ENCODE measurements at regions not wholly inside any gene's neighbourhood (a gene's known extent, or its start where the extent isn't known, plus 50 kb on each side); places are given as distances from the start of the nearest gene placed in this dataset.
"Not testable (repeated sequence)": the region's sequence is repeated elsewhere in the genome, so short reads cannot be mapped to it uniquely, and the experiment has no call there.

- Histone ChIP-seq H3K4me3 (ENCODE audit: low read depth, low read length) (no peak overlapping the region), H3K27me3 (ENCODE audit: control insufficient read depth, insufficient read depth, low read length) (no peaks in the 10 kb centered on the region), H3K36me3 (ENCODE audit: control insufficient read depth, insufficient read depth, low read length) (no peaks in the 10 kb centered on the region)
- POLR2A ChIA-PET = no interaction called here
- no peak for DNase-seq (ENCODE audit: low read depth)
- CTCF ChIA-PET = no interaction called here
- TF ChIP-seq, protein P1, sequence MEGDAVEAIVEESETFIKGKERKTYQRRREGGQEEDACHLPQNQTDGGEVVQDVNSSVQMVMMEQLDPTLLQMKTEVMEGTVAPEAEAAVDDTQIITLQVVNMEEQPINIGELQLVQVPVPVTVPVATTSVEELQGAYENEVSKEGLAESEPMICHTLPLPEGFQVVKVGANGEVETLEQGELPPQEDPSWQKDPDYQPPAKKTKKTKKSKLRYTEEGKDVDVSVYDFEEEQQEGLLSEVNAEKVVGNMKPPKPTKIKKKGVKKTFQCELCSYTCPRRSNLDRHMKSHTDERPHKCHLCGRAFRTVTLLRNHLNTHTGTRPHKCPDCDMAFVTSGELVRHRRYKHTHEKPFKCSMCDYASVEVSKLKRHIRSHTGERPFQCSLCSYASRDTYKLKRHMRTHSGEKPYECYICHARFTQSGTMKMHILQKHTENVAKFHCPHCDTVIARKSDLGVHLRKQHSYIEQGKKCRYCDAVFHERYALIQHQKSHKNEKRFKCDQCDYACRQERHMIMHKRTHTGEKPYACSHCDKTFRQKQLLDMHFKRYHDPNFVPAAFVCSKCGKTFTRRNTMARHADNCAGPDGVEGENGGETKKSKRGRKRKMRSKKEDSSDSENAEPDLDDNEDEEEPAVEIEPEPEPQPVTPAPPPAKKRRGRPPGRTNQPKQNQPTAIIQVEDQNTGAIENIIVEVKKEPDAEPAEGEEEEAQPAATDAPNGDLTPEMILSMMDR (IDR thresholded peaks at IDR 0.05; ENCODE audit: insufficient read depth, low read depth, low read length) = no peak
Measured at GRCh38 chr3:104040896-104041295, 1325.8 kb upstream of the ALCAM start.

DNA sequence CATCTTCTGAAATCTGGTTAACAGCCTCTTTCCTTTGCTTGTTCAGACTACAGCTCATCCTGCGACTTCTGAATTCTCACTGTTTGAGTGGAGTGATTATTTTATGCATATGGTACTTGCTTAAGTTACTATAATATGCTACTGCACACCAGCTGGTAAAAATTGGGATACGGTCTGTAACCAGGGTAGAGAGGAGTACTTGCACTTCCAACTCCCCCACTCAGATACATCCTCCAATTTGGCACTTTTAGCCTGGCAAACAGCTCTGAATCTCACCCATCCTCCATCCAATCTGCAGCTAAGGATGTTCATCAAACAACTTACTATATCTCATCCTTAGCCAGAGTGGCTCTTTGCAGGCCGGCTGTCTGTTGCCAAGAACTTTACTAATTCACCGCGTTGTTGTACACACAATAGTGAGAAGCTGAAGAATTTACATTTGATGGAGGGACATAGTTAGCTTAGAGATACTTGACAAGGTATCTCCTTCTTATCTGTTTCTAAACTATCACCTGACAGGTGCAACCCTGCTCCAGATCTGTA, 1323.6 kb upstream of the ALCAM start:
- CTCF ChIA-PET = not testable (repeated sequence)

DNA sequence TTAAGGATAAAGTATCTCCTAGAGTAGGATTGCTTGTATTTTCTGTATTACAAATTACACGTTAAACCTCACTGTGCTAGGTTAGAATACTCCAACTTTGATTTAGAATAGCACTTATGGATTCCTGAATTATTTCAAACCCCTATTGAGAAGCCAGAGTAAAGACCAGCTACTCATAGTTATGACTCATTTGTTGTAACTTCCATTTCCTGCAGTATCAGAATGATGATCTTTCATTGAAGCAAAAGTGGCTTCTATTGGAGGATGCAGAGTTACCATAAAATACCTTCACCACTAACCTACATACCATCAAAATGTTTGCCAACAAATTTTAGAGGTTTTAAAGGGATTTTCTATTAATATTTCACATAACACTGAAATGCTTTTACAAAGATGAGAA, 1322.7 kb upstream of the ALCAM start:
- H3K36me3 ChIP-seq (ENCODE audit: control insufficient read depth, insufficient read depth, low read length) = no peaks in the 10 kb centered on the region
- POLR2A ChIA-PET = no interaction called here
- no peak overlapping the region for H3K4me3 ChIP-seq (ENCODE audit: low read depth, low read length)
- CTCF ChIA-PET = no interaction called here
- DNase-seq (ENCODE audit: low read depth) = no peak
- TF ChIP-seq, protein P1 (IDR thresholded peaks at IDR 0.05; ENCODE audit: insufficient read depth, low read depth, low read length) = no peak
- no peaks in the 10 kb centered on the region for H3K27me3 ChIP-seq (ENCODE audit: control insufficient read depth, insufficient read depth, low read length)

More for the DNA sequence above, 1323.6 kb upstream of the ALCAM start:
- H3K27me3 ChIP-seq (ENCODE audit: control insufficient read depth, insufficient read depth, low read length); H3K36me3 ChIP-seq (ENCODE audit: control insufficient read depth, insufficient read depth, low read length); POLR2A ChIA-PET; DNase-seq (ENCODE audit: low read depth); H3K4me3 ChIP-seq (ENCODE audit: low read depth, low read length): not testable (repeated sequence)

- DNase-seq (ENCODE audit: low read depth) = no peak
- Histone ChIP-seq H3K4me3 (ENCODE audit: low read depth, low read length) (no peak overlapping the region), H3K27me3 (ENCODE audit: control insufficient read depth, insufficient read depth, low read length) (no peaks in the 10 kb centered on the region), H3K36me3 (ENCODE audit: control insufficient read depth, insufficient read depth, low read length) (no peaks in the 10 kb centered on the region)
- TF ChIP-seq, protein P1 (IDR thresholded peaks at IDR 0.05; ENCODE audit: insufficient read depth, low read depth, low read length) = no peak
- CTCF ChIA-PET = no interaction called here
- POLR2A ChIA-PET = no interaction called here
Measured at GRCh38 chr3:104066658-104067057, 1300.1 kb upstream of the ALCAM start.

DNA sequence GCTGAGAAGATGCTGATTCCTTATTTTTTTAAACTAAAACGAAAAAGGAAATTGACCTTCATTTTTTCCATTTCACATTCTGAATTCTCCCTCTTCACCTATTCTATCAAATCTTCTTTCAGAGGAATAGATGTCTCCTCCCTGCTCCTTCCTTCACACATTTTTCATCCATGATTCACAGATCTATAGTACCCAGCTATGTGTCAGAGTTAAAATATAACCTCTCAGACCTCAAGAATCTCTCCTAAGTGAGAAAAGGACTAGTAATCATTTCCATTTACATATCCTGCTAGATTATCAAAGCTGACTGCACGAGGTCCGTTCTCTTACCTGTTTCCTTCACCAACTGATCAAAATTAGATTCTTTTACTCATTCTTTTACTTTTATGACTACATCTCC, 1297.6 kb upstream of the ALCAM start:
- no peak overlapping the region for H3K4me3 ChIP-seq (ENCODE audit: low read depth, low read length)
- TF ChIP-seq, protein P1 (IDR thresholded peaks at IDR 0.05; ENCODE audit: insufficient read depth, low read depth, low read length) = no peak
- H3K36me3 ChIP-seq (ENCODE audit: control insufficient read depth, insufficient read depth, low read length) = no peaks in the 10 kb centered on the region
- DNase-seq (ENCODE audit: low read depth) = no peak
- no peaks in the 10 kb centered on the region for H3K27me3 ChIP-seq (ENCODE audit: control insufficient read depth, insufficient read depth, low read length)
- ChIA-PET POLR2A (no interaction called here), CTCF (no interaction called here)

DNA sequence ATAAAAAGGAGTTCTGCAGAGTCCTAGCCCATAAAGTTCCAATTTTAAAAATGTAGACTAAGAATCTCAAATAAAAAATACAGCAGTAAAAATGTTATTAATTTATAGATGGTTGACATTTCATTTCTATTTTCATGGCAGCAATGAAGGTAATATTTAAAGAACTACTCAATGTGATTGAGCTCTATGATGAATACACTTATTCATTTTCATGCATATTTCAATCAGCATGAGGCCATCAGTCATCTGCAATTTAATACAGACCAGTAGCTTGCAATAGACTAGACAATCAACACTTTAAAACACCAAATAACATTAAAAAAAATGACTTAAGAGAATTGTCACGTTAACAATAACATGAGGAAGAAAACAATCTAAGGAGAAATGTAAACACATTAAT, 1295.8 kb upstream of the ALCAM start:
- TF ChIP-seq, protein P1 (IDR thresholded peaks at IDR 0.05; ENCODE audit: insufficient read depth, low read depth, low read length) = no peak
- no peak for DNase-seq (ENCODE audit: low read depth)
- no peaks in the 10 kb centered on the region for H3K27me3 ChIP-seq (ENCODE audit: control insufficient read depth, insufficient read depth, low read length)
- ChIA-PET POLR2A (no interaction called here), CTCF (no interaction called here)
- H3K36me3 ChIP-seq (ENCODE audit: control insufficient read depth, insufficient read depth, low read length) = no peaks in the 10 kb centered on the region
- no peak overlapping the region for H3K4me3 ChIP-seq (ENCODE audit: low read depth, low read length)

All from BJ (cell line).